ENCODE measurements at regions not wholly inside any gene's neighbourhood (a gene's known extent, or its start where the extent isn't known, plus 50 kb on each side); places are given as distances from the start of the nearest gene placed in this dataset.

- Histone ChIP-seq H3K4ac (replicated peaks; ENCODE audit: insufficient read length, low read depth, low read length) (no peak overlapping the region), H2BK20ac (ENCODE audit: low read length) (no peak overlapping the region), H3K27me3 (replicated peaks in 1 of 4; ENCODE audit: control insufficient read depth in 3 of 4, extremely low read depth in 1 of 4, insufficient read depth in 3 of 4, low read length in 3 of 4) (no peaks in the 10 kb centered on the region), H3K4me3 (ENCODE audit: extremely low read depth in 1 of 4, insufficient read depth in 2 of 4, low read depth in 3 of 4, low read length in 4 of 4) (no peak overlapping the region), H3K18ac (ENCODE audit: extremely low read depth, low read length) (no peak overlapping the region), H2BK5ac (ENCODE audit: low read depth, low read length) (no peak overlapping the region), H3K9me3 (ENCODE audit: insufficient read depth in 2 of 2, low read depth in 1 of 2, low read length in 1 of 2) (no peaks in the 10 kb centered on the region), H3K27ac (ENCODE audit: low read depth, low read length) (no peak overlapping the region), H3K79me2 (ENCODE audit: control insufficient read depth in 1 of 2, insufficient read depth in 2 of 2, low read length in 2 of 2) (no peaks in the 10 kb centered on the region), H3K79me1 (ENCODE audit: low read depth, low read length) (no peaks in the 10 kb centered on the region), H3K23ac (ENCODE audit: insufficient read length) (no peak overlapping the region), H4K20me1 (replicated peaks in 1 of 2; ENCODE audit: control insufficient read depth in 1 of 2, insufficient read depth in 2 of 2, low read length in 2 of 2) (no peaks in the 10 kb centered on the region), H2AFZ (ENCODE audit: low read length) (no peak overlapping the region), H3K14ac (ENCODE audit: insufficient read length) (no peak overlapping the region), H2BK15ac (ENCODE audit: low read length) (no peak overlapping the region), H3K4me1 (replicated peaks in 1 of 4; ENCODE audit: control insufficient read depth in 3 of 4, insufficient read depth in 4 of 4, low read length in 3 of 4) (no peaks in the 10 kb centered on the region), H4K5ac (ENCODE audit: insufficient read length, low read depth, low read length) (no peak overlapping the region), H4K8ac (ENCODE audit: extremely low read depth, insufficient read depth, low read length) (no peak overlapping the region), H3K23me2 (ENCODE audit: low read depth, low read length) (no peaks in the 10 kb centered on the region), H2AK5ac (ENCODE audit: low read depth, low read length) (no peak overlapping the region), H3K9ac (replicated peaks in 1 of 4; ENCODE audit: extremely low read depth in 1 of 4, low read depth in 3 of 4, low read length in 3 of 4) (no peak overlapping the region), H2BK120ac (replicated peaks; ENCODE audit: low read depth, low read length) (no peak overlapping the region), H4K91ac (replicated peaks; ENCODE audit: insufficient read length, low read length) (no peak overlapping the region), H3K4me2 (ENCODE audit: insufficient read depth in 1 of 2, low read depth in 2 of 2, low read length in 2 of 2) (no peak overlapping the region), H2BK12ac (ENCODE audit: low read depth, low read length) (no peak overlapping the region), H3K36me3 (ENCODE audit: control insufficient read depth in 2 of 4, insufficient read depth in 4 of 4, low read length in 3 of 4) (no peaks in the 10 kb centered on the region), H3K56ac (replicated peaks; ENCODE audit: insufficient read length, low read depth, low read length) (no peak overlapping the region)
- ChIA-PET POLR2A (ENCODE audit: partially characterized antibody) (no interaction called here), CTCF (ENCODE audit: partially characterized antibody) (no interaction called here)
- FAIRE-seq: no peak
- WGBS, 2 experiments (ENCODE audit: extremely low coverage in 1 of 2, insufficient coverage in 1 of 2, insufficient read length in 1 of 2, insufficient replicate concordance in 2 of 2, low coverage in 1 of 2, low lambda C conversion rate in 2 of 2, missing lambda C conversion rate in 1 of 2): 94% methylated on average over 5 of the region's 5 CpGs; no CpG with 5 or more reads in 1 of the 2 experiments
- no peak for DNase-seq (ENCODE audit: low read depth in 1 of 2, low spot score in 2 of 2)
- TF ChIP-seq RAD21 (IDR thresholded peaks at IDR 0.05 in 1 of 2, conservative IDR thresholded peaks at IDR 0.05 in 1 of 2; ENCODE audit: low read depth in 2 of 2, low read length in 2 of 2) (no peak), TAF7 (optimal IDR thresholded peaks at IDR 0.05; ENCODE audit: borderline replicate concordance, low read depth, low read length) (no peak), HDAC6 (IDR thresholded peaks at IDR 0.05; ENCODE audit: low read depth, low read length) (no peak), TEAD4 (IDR thresholded peaks at IDR 0.05; ENCODE audit: low read depth, low read length) (no peak), ASH2L (IDR thresholded peaks at IDR 0.05; ENCODE audit: low read length) (no peak), SRF (IDR thresholded peaks at IDR 0.05; ENCODE audit: low read depth, low read length) (no peak), CTBP2 (IDR thresholded peaks at IDR 0.05; ENCODE audit: borderline replicate concordance, insufficient read depth, insufficient read length, low read length) (no peak), RNF2 (IDR thresholded peaks at IDR 0.05; ENCODE audit: borderline replicate concordance, low read depth, low read length, missing control alignments, poor library complexity, severe bottlenecking) (no peak), SP1 (IDR thresholded peaks at IDR 0.05; ENCODE audit: low read depth, low read length) (no peak), CHD2 (IDR thresholded peaks at IDR 0.05; ENCODE audit: low read length) (no peak), POLR2AphosphoS5 (IDR thresholded peaks at IDR 0.05; ENCODE audit: low read depth, low read length) (no peak), SIN3A (conservative IDR thresholded peaks at IDR 0.05 in 1 of 2, IDR thresholded peaks at IDR 0.05 in 1 of 2; ENCODE audit: low read depth in 1 of 2, low read length in 2 of 2) (no peak), RFX5 (IDR thresholded peaks at IDR 0.05; ENCODE audit: borderline replicate concordance, low read depth, low read length) (no peak), SUZ12 (IDR thresholded peaks at IDR 0.05; ENCODE audit: low read length) (no peak), SP4 (IDR thresholded peaks at IDR 0.05; ENCODE audit: low read length) (no peak)
Observed at GRCh38 chr10:109737626-109738025, 185.7 kb downstream of the XPNPEP1 start.
